GM19395 (cell line): ENCODE measurements at regions not wholly inside any gene's neighbourhood (a gene's known extent, or its start where the extent isn't known, plus 50 kb on each side); places are given as distances from the start of the nearest gene placed in this dataset.
"Not testable (repeated sequence)": the region's sequence is repeated elsewhere in the genome, so short reads cannot be mapped to it uniquely, and the experiment has no call there.

Experiments
- ATAC-seq: cut with Tn5 transposase; IDR thresholded peaks from one replicate; pipeline ENCODE4 v1.9.1; 2021; ENCODE audit warnings: mild to moderate bottlenecking, moderate library complexity; ENCODE audit not compliant: unreplicated experiment

- ATAC-seq: no peak
These were observed 803.6 kb downstream of the GLUD2 start for GRCh38 chrX:121851033-121851432.

GRCh38 chrX:121853762-121854613 lies 806.6 kb downstream of the GLUD2 start:
- ATAC-seq: no peak

GRCh38 chrX:121854614-121854911 lies 807.2 kb downstream of the GLUD2 start:
- ATAC-seq: no peak

DNA sequence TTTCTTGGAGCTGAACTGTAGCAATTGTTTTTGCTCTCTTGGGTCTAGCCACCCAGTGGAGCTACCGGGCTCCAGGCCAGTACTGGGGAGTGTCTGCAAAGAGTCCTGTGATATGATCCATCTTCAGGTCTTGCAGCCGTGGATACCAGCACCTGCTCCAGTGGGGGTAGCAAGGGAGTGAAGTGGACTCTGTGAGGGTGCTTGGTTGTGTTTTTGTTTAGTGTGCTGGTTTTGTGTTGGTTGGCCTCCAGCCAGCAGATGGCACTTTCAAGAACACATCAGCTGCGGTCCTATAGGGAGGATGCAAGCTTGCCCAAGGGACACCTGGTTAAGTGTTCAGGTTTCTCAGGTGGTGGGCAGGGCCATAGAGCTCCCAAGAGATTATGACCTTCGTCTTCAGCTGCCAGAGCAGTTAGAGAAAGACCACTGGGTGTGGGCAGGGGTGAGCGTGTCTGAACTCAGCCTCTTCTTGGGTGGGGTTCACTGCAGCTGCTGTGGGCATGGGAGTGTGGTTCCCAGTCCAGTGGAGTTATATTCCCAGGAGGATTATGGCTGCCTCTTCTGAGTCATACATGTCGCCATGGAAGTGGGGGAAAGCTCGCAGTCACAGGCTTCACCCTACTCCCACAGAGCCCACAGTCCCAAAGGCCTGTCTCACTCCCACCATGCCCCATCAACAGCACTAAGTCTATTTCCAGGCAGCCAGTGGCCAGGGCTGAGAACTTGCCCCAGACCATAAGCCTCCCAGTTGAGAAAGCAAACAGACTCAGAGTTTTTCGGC lies 811.6 kb downstream of the GLUD2 start:
- no peak for ATAC-seq

DNA sequence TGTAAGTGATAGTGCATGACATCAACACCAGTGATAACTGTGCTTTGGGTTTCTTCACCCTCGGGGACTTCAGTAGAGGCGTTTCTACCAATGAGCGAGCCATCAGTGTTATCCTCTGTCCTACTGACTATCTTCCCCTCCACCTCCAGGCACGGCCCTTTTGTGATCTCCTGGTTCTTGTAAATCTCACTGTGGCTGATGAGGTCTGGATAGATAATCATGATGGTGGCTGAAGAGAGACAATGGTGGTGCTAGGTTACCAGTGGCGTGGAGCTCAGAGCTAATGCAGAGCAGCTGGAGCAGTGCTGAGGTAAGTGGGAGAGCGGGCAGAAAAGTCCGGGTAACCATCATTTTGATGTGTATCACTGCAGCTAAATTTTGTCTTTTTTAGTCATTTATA lies 816.6 kb downstream of the GLUD2 start:
- no peak for ATAC-seq

GRCh38 chrX:121864561-121864960 lies 817.2 kb downstream of the GLUD2 start:
- no peak for ATAC-seq

- no peak for ATAC-seq
These were observed 822.6 kb downstream of the GLUD2 start for GRCh38 chrX:121869876-121870477.

DNA sequence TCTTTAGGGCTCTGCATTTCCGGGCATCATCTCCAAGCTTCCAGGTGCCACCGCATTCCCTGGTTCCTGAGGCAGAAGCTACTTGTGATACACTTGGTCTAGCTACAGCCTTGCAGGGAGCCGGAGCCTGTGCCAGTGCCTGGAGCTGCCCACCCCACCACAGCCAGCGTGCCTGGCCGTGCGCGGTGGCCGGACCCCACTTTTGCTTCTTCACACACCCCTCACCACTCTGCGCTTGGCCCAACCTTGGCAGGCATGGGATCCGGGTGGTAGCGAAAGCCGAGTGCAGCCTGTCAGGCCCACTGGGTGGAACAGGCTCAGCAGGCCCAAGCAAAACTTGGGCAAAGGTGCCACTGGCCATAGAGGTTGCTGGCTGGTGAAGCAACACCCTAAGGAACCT lies 823.7 kb downstream of the GLUD2 start:
- no peak for ATAC-seq

DNA sequence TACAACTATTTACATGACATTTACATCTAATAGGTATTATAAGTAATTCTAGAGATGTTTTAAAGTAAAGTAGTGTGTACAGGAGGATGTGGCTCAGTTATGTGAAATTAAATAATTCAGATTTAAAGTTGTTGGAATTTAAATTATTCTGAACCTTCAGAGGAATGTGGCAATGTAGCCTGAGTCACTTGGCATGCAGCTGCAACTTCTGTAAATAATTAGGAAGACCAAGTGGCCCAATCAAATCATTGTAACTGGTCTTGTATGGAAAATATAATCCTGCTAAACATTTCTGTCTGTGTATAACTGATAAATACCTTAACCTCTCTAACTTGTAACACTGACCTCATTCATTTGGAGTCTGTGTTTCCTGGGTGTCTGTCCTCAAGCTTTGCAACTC lies 828.9 kb downstream of the GLUD2 start:
- no peak for ATAC-seq

DNA sequence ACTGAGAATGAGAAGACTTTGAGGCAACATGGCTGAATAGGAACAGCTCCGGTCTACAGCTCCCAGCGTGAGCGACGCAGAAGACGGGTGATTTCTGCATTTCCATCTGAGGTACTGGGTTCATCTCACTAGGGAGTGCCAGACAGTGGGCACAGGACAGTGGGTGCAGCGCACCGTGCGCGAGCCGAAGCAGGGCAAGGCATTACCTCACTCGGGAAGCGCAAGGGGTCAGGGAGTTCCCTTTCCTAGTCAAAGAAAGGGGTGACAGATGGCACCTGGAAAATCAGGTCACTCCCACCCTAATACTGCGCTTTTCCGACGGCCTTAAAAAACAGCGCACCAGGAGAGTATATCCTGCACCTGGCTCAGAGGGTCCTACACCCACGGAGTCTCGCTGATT lies 829.9 kb downstream of the GLUD2 start:
- not testable (repeated sequence) for ATAC-seq

DNA sequence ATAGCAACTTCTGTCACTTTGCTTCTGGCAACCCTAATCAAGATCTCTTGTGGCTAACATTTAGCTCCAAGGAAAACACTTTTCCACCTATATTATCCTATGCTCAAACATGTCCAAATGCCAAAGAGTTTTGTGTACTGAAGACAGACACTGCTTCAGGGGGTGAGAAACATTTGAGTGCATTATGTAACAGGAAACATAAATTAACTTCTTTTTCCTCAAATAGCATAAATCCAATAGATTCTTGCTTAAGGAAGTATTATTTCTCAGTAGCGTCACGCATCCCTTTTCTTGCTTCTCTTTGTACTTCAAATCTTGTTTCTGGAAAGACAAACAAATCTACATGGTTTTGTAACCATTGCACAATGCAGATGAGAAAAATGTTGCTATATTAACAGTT lies 839.1 kb downstream of the GLUD2 start:
- no peak for ATAC-seq

DNA sequence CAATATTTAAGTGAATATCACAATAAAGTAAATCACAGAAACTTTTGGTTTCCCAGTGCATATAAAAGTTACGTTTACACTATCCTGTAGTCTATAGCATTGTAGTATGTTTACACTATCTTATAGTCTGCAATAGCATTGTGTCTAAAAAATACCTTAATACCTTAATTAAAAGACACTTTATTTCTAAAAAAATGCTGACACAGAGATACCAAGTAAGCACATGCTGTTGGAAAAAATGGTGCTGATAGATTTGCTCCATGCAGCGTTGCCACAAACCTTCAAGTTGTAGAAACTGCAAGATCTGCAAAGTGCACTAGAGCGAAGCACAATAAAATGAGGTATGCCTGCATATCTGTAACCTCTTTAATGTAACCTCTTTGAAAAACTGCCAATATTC lies 847.3 kb downstream of the GLUD2 start:
- no peak for ATAC-seq

DNA sequence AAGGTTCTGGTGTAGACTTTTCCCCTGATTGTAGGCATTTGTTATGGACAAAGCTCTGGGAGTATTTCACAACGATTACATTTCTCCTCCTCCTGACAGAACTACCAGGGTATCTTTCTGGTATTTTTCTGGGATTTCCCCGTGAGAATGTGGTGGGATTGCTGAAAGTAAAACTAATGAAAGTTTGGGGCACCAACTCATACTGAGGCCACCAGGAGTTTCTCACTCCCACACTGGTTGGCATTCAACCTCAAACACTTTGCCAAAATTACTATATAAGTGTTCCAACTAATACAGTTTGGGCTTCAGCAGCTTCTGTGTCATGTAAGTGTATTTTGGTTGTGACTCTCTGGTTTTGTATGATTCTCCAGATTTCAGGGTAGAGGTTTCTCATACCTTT lies 855.1 kb downstream of the GLUD2 start:
- ATAC-seq: no peak

- ATAC-seq: no peak
These were observed 856.6 kb downstream of the GLUD2 start for GRCh38 chrX:121903961-121904360.

DNA sequence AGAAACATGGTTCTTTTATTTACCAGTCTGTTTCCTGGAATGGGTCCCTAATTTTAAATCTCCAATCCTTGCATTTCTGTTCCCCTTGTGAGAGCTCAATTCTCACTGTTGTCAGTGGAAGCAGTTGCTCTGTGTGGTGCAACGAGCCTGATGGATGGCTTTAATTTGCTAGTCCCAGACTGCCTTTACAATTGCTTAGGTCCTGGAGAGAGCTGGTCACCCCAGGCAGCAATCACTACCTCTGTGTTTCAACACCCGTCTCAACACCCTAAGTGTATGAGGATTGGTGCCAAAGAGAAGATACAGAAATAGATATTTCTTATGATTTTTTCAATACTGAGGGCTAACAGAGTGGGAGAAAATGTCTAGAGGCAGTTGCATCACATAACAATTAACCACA lies 873.8 kb downstream of the GLUD2 start:
- no peak for ATAC-seq

- no peak for ATAC-seq
These were observed 884.2 kb downstream of the GLUD2 start for GRCh38 chrX:121931567-121931966.

- ATAC-seq: no peak
These were observed 885.3 kb downstream of the GLUD2 start for GRCh38 chrX:121932688-121933087.

GRCh38 chrX:121949041-121949760 lies 901.8 kb downstream of the GLUD2 start:
- no peak for ATAC-seq

DNA sequence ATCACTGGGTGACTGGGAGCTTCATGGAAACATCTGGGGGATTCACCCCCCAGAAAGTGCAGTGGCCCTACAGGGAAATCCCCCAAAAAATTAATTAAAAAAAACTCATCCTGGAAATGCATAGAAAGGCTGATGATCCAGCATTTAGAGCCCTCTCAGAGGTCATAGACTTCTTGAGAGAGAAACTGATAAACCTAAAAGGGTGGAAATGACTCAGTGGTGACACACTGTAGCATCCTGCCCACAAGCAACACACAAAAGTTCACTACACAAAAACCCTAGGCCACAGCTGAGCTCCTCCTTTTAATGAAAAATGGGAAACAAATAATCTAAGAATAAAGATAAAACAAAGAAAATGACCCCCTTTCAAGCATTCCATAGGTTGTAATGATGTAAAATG lies 911.5 kb downstream of the GLUD2 start:
- ATAC-seq: no peak

DNA sequence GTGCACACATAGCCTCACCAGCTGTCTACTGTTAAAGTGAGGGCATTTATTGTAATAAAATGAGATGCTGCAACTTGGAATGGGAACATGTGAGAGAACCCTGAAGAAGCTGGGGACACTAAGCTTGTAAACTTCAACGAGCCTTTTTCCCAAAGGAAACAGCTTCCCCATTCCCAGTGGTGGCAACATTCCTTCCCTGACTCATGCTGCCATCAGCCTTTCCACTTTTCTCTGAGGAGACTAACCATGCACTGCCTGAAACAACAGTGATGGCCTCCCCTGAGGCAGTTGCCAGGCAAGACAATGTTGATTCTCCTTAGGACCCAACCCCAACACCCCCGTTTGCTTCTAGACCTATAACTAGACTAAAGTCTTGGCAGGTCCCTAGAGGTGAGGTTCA lies 928.3 kb downstream of the GLUD2 start:
- no peak for ATAC-seq

DNA sequence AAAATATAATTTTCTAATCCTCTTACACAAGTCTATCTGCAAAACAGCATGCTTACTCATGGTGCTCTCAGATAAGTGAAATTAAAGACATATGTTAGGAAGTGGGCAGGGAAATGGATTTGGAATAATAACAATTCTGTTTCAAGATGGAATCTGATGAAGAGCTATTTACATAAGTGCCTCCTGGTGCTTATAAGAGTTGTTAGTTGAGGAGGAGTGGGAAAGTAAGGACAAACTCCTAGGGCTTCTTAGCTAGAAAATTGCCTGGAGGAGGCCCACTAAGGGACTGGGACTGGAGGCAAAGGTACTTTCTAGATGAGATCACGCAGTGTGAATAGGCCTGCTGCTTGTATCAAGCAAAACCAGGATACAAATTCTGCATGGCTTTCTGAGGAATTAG lies 939.8 kb downstream of the GLUD2 start:
- ATAC-seq: no peak
